HEK293T (cell line): ENCODE measurements at regions not wholly inside any gene's neighbourhood (a gene's known extent, or its start where the extent isn't known, plus 50 kb on each side); places are given as distances from the start of the nearest gene placed in this dataset.

ENCODE experiments used
- CTCF ChIA-PET: fragments of 350-600 bp; formaldehyde crosslinking; extraction: SDS; loops from one replicate; lab custom pipeline; 2021; ENCODE audit warnings: antibody characterized with exemption, inconsistent platforms; lab: Yijun Ruan, JAX
- POLR2A ChIA-PET: fragments of 350-600 bp; formaldehyde crosslinking; extraction: SDS; loops from one replicate; lab custom pipeline; 2020; ENCODE audit warnings: antibody characterized with exemption, inconsistent platforms; lab: Yijun Ruan, JAX
- DNase-seq: peaks from one replicate; pipeline ENCODE4 v3.0.0; 2012; ENCODE audit warnings: mixed read lengths; ENCODE audit errors: extremely low spot score
- ARNT ChIP-seq: fragments of 450-650 bp; IDR thresholded peaks from 2 replicates; pipeline ENCODE4 v1.6.1; 2017; ENCODE audit warnings: mild to moderate bottlenecking
- BHLHE40 ChIP-seq: fragments of 450-650 bp; IDR thresholded peaks from 2 replicates; pipeline ENCODE4 v1.6.1; 2016; ENCODE audit warnings: mild to moderate bottlenecking, moderate library complexity, borderline replicate concordance
- CTBP1 ChIP-seq: fragments of 450-650 bp; IDR thresholded peaks from 2 replicates; pipeline ENCODE4 v1.6.1; 2016; ENCODE audit warnings: borderline replicate concordance
- ELF4 ChIP-seq: fragments of 450-650 bp; IDR thresholded peaks from 2 replicates; pipeline ENCODE4 v1.6.1; 2017; ENCODE audit warnings: antibody characterized with exemption
- FOXA1 ChIP-seq: fragments of 450-650 bp; IDR thresholded peaks from 2 replicates; pipeline ENCODE4 v1.6.1; 2016; ENCODE audit warnings: mild to moderate bottlenecking
- FOXK2 ChIP-seq: fragments of 450-650 bp; IDR thresholded peaks from 2 replicates; pipeline ENCODE4 v1.6.1; 2016; ENCODE audit warnings: mild to moderate bottlenecking
- FOXM1 ChIP-seq: fragments of 450-650 bp; IDR thresholded peaks from 2 replicates; pipeline ENCODE4 v1.6.1; 2017; ENCODE audit warnings: mild to moderate bottlenecking, borderline replicate concordance
- HDGF ChIP-seq: fragments of 450-650 bp; IDR thresholded peaks from 2 replicates; pipeline ENCODE4 v1.6.1; 2017; ENCODE audit warnings: antibody characterized with exemption, borderline replicate concordance
- L3MBTL2 ChIP-seq: fragments of 450-650 bp; conservative IDR thresholded peaks from 2 replicates; pipeline ENCODE4 v1.6.1; 2016; ENCODE audit warnings: mild to moderate bottlenecking
- LEF1 ChIP-seq: fragments of 450-650 bp; IDR thresholded peaks from 2 replicates; pipeline ENCODE4 v1.6.1; 2017; ENCODE audit warnings: mild to moderate bottlenecking, borderline replicate concordance
- NFRKB ChIP-seq: fragments of 450-650 bp; IDR thresholded peaks from 2 replicates; pipeline ENCODE4 v1.6.1; 2016; ENCODE audit warnings: mild to moderate bottlenecking, moderate library complexity
- PKNOX1 ChIP-seq: fragments of 450-650 bp; IDR thresholded peaks from 2 replicates; pipeline ENCODE4 v1.6.1; 2016
- SP1 ChIP-seq: fragments of 450-650 bp; IDR thresholded peaks from 2 replicates; pipeline ENCODE4 v1.6.1; 2017
- SUZ12 ChIP-seq: fragments of 450-650 bp; IDR thresholded peaks from 2 replicates; pipeline ENCODE4 v1.6.1; 2016; ENCODE audit warnings: mild to moderate bottlenecking
- TARDBP ChIP-seq: fragments of 450-650 bp; IDR thresholded peaks from 2 replicates; pipeline ENCODE4 v1.6.1; 2016
- ZNF384 ChIP-seq: fragments of 450-650 bp; IDR thresholded peaks from 2 replicates; pipeline ENCODE4 v1.6.1; 2016

- no peak for DNase-seq
- ChIA-PET POLR2A (no interaction called here), CTCF (no interaction called here)
- no peak for TF ChIP-seq FOXM1
- TF ChIP-seq TARDBP, result no peak
- no peak for TF ChIP-seq LEF1
Observed at GRCh38 chr12:90173499-90174197, 465.0 kb upstream of the ATP2B1 start.

- POLR2A ChIA-PET, result no interaction called here
- TF ChIP-seq SUZ12, result no peak
- no peak for TF ChIP-seq ELF4
- no peak for TF ChIP-seq PKNOX1
- no peak for TF ChIP-seq L3MBTL2
- TF ChIP-seq LEF1, result no peak
- no peak for TF ChIP-seq BHLHE40
- TF ChIP-seq CTBP1, result no peak
- no peak for TF ChIP-seq FOXK2
- no peak for TF ChIP-seq FOXM1
- DNase-seq, result no peak
- CTCF ChIA-PET, result no interaction called here
Observed at GRCh38 chr12:90172524-90172923, 463.9 kb upstream of the ATP2B1 start.

GRCh38 chr12:90170740-90171139 is 462.1 kb upstream of the ATP2B1 start:
- DNase-seq, result no peak
- POLR2A ChIA-PET, result no interaction called here
- TF ChIP-seq ARNT (no peak), L3MBTL2 (no peak), ELF4 (no peak), FOXM1 (no peak), ZNF384 (no peak), TARDBP (no peak)
- CTCF ChIA-PET, result no interaction called here

GRCh38 chr12:90167518-90168208 is 459.0 kb upstream of the ATP2B1 start:
- ChIA-PET CTCF (no interaction called here), POLR2A (no interaction called here)
- DNase-seq, result no peak
- TF ChIP-seq FOXM1 (no peak), SUZ12 (no peak), FOXA1 (no peak), BHLHE40 (no peak), HDGF (no peak), ARNT (no peak), FOXK2 (no peak), L3MBTL2 (no peak), NFRKB (no peak), LEF1 (no peak)

- CTCF ChIA-PET, result no interaction called here
- POLR2A ChIA-PET, result no interaction called here
- TF ChIP-seq SP1, result no peak
- TF ChIP-seq ELF4, result no peak
- no peak for TF ChIP-seq PKNOX1
- no peak for TF ChIP-seq FOXA1
- no peak for TF ChIP-seq HDGF
- DNase-seq, result no peak
Observed at GRCh38 chr12:90166671-90167070, 458.0 kb upstream of the ATP2B1 start.

- ChIA-PET CTCF (no interaction called here), POLR2A (no interaction called here)
- TF ChIP-seq BHLHE40 (no peak), HDGF (no peak), FOXK2 (no peak), ARNT (no peak), CTBP1 (no peak), LEF1 (no peak), FOXM1 (no peak), L3MBTL2 (no peak), PKNOX1 (no peak), NFRKB (no peak), ELF4 (no peak)
- DNase-seq, result no peak
Observed at GRCh38 chr12:90166012-90166411, 457.4 kb upstream of the ATP2B1 start.

GRCh38 chr12:90163975-90164374 is 455.3 kb upstream of the ATP2B1 start:
- TF ChIP-seq LEF1 (no peak), ARNT (no peak), ELF4 (no peak), SUZ12 (no peak), PKNOX1 (no peak)
- DNase-seq, result peak; percentile 6
- POLR2A ChIA-PET, result no interaction called here
- CTCF ChIA-PET, result no interaction called here
